ENCODE measurements at regions not wholly inside any gene's neighbourhood (a gene's known extent, or its start where the extent isn't known, plus 50 kb on each side); places are given as distances from the start of the nearest gene placed in this dataset.

GRCh38 chr1:58836408-58836807 lies 52.6 kb upstream of the JUN start:
- no peaks in the 10 kb centered on the region for H3K79me2 ChIP-seq (ENCODE audit: insufficient read depth, low read length)
- TF ChIP-seq, protein P1, sequence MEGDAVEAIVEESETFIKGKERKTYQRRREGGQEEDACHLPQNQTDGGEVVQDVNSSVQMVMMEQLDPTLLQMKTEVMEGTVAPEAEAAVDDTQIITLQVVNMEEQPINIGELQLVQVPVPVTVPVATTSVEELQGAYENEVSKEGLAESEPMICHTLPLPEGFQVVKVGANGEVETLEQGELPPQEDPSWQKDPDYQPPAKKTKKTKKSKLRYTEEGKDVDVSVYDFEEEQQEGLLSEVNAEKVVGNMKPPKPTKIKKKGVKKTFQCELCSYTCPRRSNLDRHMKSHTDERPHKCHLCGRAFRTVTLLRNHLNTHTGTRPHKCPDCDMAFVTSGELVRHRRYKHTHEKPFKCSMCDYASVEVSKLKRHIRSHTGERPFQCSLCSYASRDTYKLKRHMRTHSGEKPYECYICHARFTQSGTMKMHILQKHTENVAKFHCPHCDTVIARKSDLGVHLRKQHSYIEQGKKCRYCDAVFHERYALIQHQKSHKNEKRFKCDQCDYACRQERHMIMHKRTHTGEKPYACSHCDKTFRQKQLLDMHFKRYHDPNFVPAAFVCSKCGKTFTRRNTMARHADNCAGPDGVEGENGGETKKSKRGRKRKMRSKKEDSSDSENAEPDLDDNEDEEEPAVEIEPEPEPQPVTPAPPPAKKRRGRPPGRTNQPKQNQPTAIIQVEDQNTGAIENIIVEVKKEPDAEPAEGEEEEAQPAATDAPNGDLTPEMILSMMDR (IDR thresholded peaks at IDR 0.05; ENCODE audit: extremely low read depth, low read depth, low read length), result no peak
- H3K27me3 ChIP-seq (ENCODE audit: insufficient read depth, low read length), result no peaks in the 10 kb centered on the region
- H3K4me3 ChIP-seq (ENCODE audit: insufficient read depth, low read length), result no peak overlapping the region
- peaks cover 7% of the 10 kb centered on the region for H3K4me1 ChIP-seq (ENCODE audit: insufficient read depth, low read length)
- H3K27ac ChIP-seq (ENCODE audit: low read depth, low read length), result no peak overlapping the region
- no peaks in the 10 kb centered on the region for H4K20me1 ChIP-seq (ENCODE audit: insufficient read depth, low read length)
- no peaks in the 10 kb centered on the region for H3K36me3 ChIP-seq (ENCODE audit: insufficient read depth, low read length)
- H3K9me3 ChIP-seq (ENCODE audit: low read depth, low read length), result no peaks in the 10 kb centered on the region
- no peak overlapping the region for H2AFZ ChIP-seq (ENCODE audit: low read length)
- no peak overlapping the region for H3K4me2 ChIP-seq (ENCODE audit: insufficient read depth, low read length)
- no peak for DNase-seq (ENCODE audit: insufficient read length, low spot score, missing footprints)

GRCh38 chr1:58837886-58838285 lies 54.0 kb upstream of the JUN start:
- Histone ChIP-seq H3K4me3 (ENCODE audit: insufficient read depth, low read length) (no peak overlapping the region), H4K20me1 (ENCODE audit: insufficient read depth, low read length) (no peaks in the 10 kb centered on the region), H3K4me2 (ENCODE audit: insufficient read depth, low read length) (no peak overlapping the region), H3K27me3 (ENCODE audit: insufficient read depth, low read length) (no peaks in the 10 kb centered on the region), H3K27ac (ENCODE audit: low read depth, low read length) (no peak overlapping the region), H3K4me1 (ENCODE audit: insufficient read depth, low read length) (peaks cover 7% of the 10 kb centered on the region), H2AFZ (ENCODE audit: low read length) (no peak overlapping the region), H3K9me3 (ENCODE audit: low read depth, low read length) (no peaks in the 10 kb centered on the region), H3K36me3 (ENCODE audit: insufficient read depth, low read length) (no peaks in the 10 kb centered on the region), H3K79me2 (ENCODE audit: insufficient read depth, low read length) (no peaks in the 10 kb centered on the region)
- DNase-seq (ENCODE audit: insufficient read length, low spot score, missing footprints), result no peak
- TF ChIP-seq, protein P1 (IDR thresholded peaks at IDR 0.05; ENCODE audit: extremely low read depth, low read depth, low read length), result no peak

- Histone ChIP-seq H3K27me3 (ENCODE audit: insufficient read depth, low read length) (no peaks in the 10 kb centered on the region), H3K9me3 (ENCODE audit: low read depth, low read length) (no peaks in the 10 kb centered on the region), H3K79me2 (ENCODE audit: insufficient read depth, low read length) (no peaks in the 10 kb centered on the region), H2AFZ (ENCODE audit: low read length) (no peak overlapping the region), H3K4me3 (ENCODE audit: insufficient read depth, low read length) (no peak overlapping the region), H3K36me3 (ENCODE audit: insufficient read depth, low read length) (no peaks in the 10 kb centered on the region), H4K20me1 (ENCODE audit: insufficient read depth, low read length) (no peaks in the 10 kb centered on the region), H3K4me2 (ENCODE audit: insufficient read depth, low read length) (no peak overlapping the region), H3K27ac (ENCODE audit: low read depth, low read length) (no peak overlapping the region), H3K4me1 (ENCODE audit: insufficient read depth, low read length) (peaks cover 7% of the 10 kb centered on the region)
- no peak for DNase-seq (ENCODE audit: insufficient read length, low spot score, missing footprints)
- TF ChIP-seq, protein P1 (IDR thresholded peaks at IDR 0.05; ENCODE audit: extremely low read depth, low read depth, low read length), result no peak
Measured at GRCh38 chr1:58839147-58839795, 55.4 kb upstream of the JUN start.

DNA sequence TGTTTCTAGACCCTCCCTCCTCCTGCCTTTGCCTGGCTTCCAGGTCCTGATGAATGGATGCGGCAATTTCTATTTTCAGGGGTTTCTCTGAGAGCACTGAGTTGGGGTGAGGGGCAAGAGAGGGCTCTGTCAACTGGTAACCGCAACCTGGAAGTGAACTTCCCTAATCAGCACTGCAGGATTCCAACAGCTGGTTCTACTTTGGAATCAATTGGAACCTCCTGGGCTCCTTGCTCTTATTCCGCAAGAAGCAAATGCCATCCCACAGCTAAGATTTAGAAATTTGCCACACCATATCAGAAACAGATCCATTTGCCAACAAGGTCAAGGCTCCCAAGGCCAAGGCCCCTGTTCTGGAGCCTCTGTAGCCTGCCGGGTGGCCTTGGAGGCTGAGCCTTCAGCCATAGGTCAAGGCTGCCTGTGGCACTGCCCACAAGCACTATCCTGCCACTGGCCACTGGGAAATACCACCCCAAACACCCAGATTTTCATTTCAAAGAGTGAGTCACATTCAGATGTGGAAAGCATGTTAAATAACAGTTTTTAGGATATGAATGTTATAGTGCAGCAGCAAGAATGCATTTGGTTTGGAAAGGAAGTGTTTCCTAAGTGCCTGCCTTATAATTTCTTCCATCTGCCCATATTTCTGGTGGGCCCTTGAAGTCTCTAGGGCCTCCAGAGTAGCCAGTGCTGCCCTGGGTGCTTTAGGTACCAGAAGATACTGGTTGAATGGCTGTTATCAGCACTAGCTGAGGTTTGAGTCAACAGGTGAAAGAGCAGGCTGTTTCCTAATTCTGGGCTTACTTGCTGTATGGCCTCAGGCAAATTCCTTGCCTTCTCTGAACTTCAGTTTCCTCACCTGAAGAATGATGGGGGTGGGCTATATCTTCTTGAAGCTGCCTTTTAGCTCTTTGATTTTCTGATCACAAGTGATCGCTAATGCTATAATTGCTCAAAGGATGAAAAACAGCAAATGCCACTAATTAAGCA lies 56.3 kb upstream of the JUN start:
- TF ChIP-seq, protein P1 (IDR thresholded peaks at IDR 0.05; ENCODE audit: extremely low read depth, low read depth, low read length), result no peak
- Histone ChIP-seq H2AFZ (ENCODE audit: low read length) (peak overlapping the region; percentile 72), H3K27me3 (ENCODE audit: insufficient read depth, low read length) (no peaks in the 10 kb centered on the region), H3K79me2 (ENCODE audit: insufficient read depth, low read length) (no peaks in the 10 kb centered on the region), H3K9me3 (ENCODE audit: low read depth, low read length) (no peaks in the 10 kb centered on the region), H3K36me3 (ENCODE audit: insufficient read depth, low read length) (no peaks in the 10 kb centered on the region), H3K4me3 (ENCODE audit: insufficient read depth, low read length) (no peak overlapping the region), H3K4me2 (ENCODE audit: insufficient read depth, low read length) (no peak overlapping the region), H4K20me1 (ENCODE audit: insufficient read depth, low read length) (no peaks in the 10 kb centered on the region), H3K4me1 (ENCODE audit: insufficient read depth, low read length) (peaks cover 7% of the 10 kb centered on the region), H3K27ac (ENCODE audit: low read depth, low read length) (no peak overlapping the region)
- DNase-seq (ENCODE audit: insufficient read length, low spot score, missing footprints), result no peak

Measured in osteoblast (primary cell).